ENCODE measurements at regions not wholly inside any gene's neighbourhood (a gene's known extent, or its start where the extent isn't known, plus 50 kb on each side); places are given as distances from the start of the nearest gene placed in this dataset.

- POLR2A ChIA-PET (ENCODE audit: partially characterized antibody): no interaction called here
Measured at GRCh38 chr6:84551797-84552196, 212.6 kb downstream of the TBX18 start.

More at GRCh38 chr6:84551797-84552196, 212.6 kb downstream of the TBX18 start:
- H3K79me1 ChIP-seq (ENCODE audit: low read depth, low read length): no peaks in the 10 kb centered on the region
- H3K27ac ChIP-seq (ENCODE audit: low read depth, low read length): no peak overlapping the region
- no peak overlapping the region for H2BK12ac ChIP-seq (ENCODE audit: low read depth, low read length)
- H3K27me3 ChIP-seq (replicated peaks in 1 of 4; ENCODE audit: control insufficient read depth in 3 of 4, extremely low read depth in 1 of 4, insufficient read depth in 3 of 4, low read length in 3 of 4): no peaks in the 10 kb centered on the region
- no peak overlapping the region for H3K23ac ChIP-seq (ENCODE audit: insufficient read length)
- H4K91ac ChIP-seq (replicated peaks; ENCODE audit: insufficient read length, low read length): no peak overlapping the region
- no peak overlapping the region for H3K9ac ChIP-seq (replicated peaks in 1 of 4; ENCODE audit: extremely low read depth in 1 of 4, low read depth in 3 of 4, low read length in 3 of 4)
- FAIRE-seq (no peak), DNase-seq (ENCODE audit: low read depth in 1 of 2, low spot score in 2 of 2) (no peak)
- H3K18ac ChIP-seq (ENCODE audit: extremely low read depth, low read length): no peak overlapping the region
- CTCF ChIA-PET (ENCODE audit: partially characterized antibody): interaction anchor here (0.6 kb wide), 1 partner anchor 541 kb away, joined by 3 read pairs; no protein-coding TSS in a partner anchor
- no peaks in the 10 kb centered on the region for H3K36me3 ChIP-seq (ENCODE audit: control insufficient read depth in 2 of 4, insufficient read depth in 4 of 4, low read length in 3 of 4)
- no peaks in the 10 kb centered on the region for H3K4me1 ChIP-seq (replicated peaks in 1 of 4; ENCODE audit: control insufficient read depth in 3 of 4, insufficient read depth in 4 of 4, low read length in 3 of 4)
- H2BK5ac ChIP-seq (ENCODE audit: low read depth, low read length): no peak overlapping the region
- H2BK20ac ChIP-seq (ENCODE audit: low read length): no peak overlapping the region
- no peak overlapping the region for H3K4me2 ChIP-seq (ENCODE audit: insufficient read depth in 1 of 2, low read depth in 2 of 2, low read length in 2 of 2)
- H2AK5ac ChIP-seq (ENCODE audit: low read depth, low read length): no peak overlapping the region
- 71% methylated on average over 1 of the region's 6 CpGs; no CpG with 5 or more reads in 1 of the 2 experiments for WGBS, 2 experiments (ENCODE audit: extremely low coverage in 1 of 2, insufficient coverage in 1 of 2, insufficient read length in 1 of 2, insufficient replicate concordance in 2 of 2, low coverage in 1 of 2, low lambda C conversion rate in 2 of 2, missing lambda C conversion rate in 1 of 2)
- H2BK120ac ChIP-seq (replicated peaks; ENCODE audit: low read depth, low read length): no peak overlapping the region
- H3K4ac ChIP-seq (replicated peaks; ENCODE audit: insufficient read length, low read depth, low read length): no peak overlapping the region
- no peaks in the 10 kb centered on the region for H3K9me3 ChIP-seq (ENCODE audit: insufficient read depth in 2 of 2, low read depth in 1 of 2, low read length in 1 of 2)
- no peak overlapping the region for H2BK15ac ChIP-seq (ENCODE audit: low read length)
- H3K79me2 ChIP-seq (ENCODE audit: control insufficient read depth in 1 of 2, insufficient read depth in 2 of 2, low read length in 2 of 2): no peaks in the 10 kb centered on the region
- no peak overlapping the region for H3K56ac ChIP-seq (replicated peaks; ENCODE audit: insufficient read length, low read depth, low read length)
- no peak overlapping the region for H3K4me3 ChIP-seq (ENCODE audit: extremely low read depth in 1 of 4, insufficient read depth in 2 of 4, low read depth in 3 of 4, low read length in 4 of 4)
- H4K20me1 ChIP-seq (replicated peaks in 1 of 2; ENCODE audit: control insufficient read depth in 1 of 2, insufficient read depth in 2 of 2, low read length in 2 of 2): no peaks in the 10 kb centered on the region
- H3K14ac ChIP-seq (ENCODE audit: insufficient read length): no peak overlapping the region
- no peak overlapping the region for H4K5ac ChIP-seq (ENCODE audit: insufficient read length, low read depth, low read length)
- H3K23me2 ChIP-seq (ENCODE audit: low read depth, low read length): no peaks in the 10 kb centered on the region
- no peak overlapping the region for H2AFZ ChIP-seq (ENCODE audit: low read length)
- H4K8ac ChIP-seq (ENCODE audit: extremely low read depth, insufficient read depth, low read length): no peak overlapping the region
- TF ChIP-seq CBX5 (IDR thresholded peaks at IDR 0.05; ENCODE audit: low read depth, low read length): no peak
- TF ChIP-seq, protein P1, sequence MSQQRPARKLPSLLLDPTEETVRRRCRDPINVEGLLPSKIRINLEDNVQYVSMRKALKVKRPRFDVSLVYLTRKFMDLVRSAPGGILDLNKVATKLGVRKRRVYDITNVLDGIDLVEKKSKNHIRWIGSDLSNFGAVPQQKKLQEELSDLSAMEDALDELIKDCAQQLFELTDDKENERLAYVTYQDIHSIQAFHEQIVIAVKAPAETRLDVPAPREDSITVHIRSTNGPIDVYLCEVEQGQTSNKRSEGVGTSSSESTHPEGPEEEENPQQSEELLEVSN (IDR thresholded peaks at IDR 0.05): peak; percentile 52; the same call in 1 of the 2 replicates
- TF ChIP-seq, protein P2, sequence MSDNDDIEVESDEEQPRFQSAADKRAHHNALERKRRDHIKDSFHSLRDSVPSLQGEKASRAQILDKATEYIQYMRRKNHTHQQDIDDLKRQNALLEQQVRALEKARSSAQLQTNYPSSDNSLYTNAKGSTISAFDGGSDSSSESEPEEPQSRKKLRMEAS (IDR thresholded peaks at IDR 0.05): peak; percentile 81

Data from H1 (cell line).